Nephron progenitor cell (in vitro differentiated cells): ENCODE measurements at regions not wholly inside any gene's neighbourhood (a gene's known extent, or its start where the extent isn't known, plus 50 kb on each side); places are given as distances from the start of the nearest gene placed in this dataset.
A peak's percentile ranks its signal among the peaks of the same experiment; 100 is the strongest.

Source experiments
- DNase-seq: peaks from one replicate; pipeline ENCODE4 v3.0.0; 2021
- H3K27ac Mint-ChIP-seq: 2 replicates; pipeline ENCODE4 v1.8.0; 2021; ENCODE audit warnings: mild to moderate bottlenecking, moderate library complexity, mixed read lengths
- H3K27me3 Mint-ChIP-seq: 2 replicates; pipeline ENCODE4 v1.8.0; 2021; ENCODE audit warnings: mild to moderate bottlenecking, low read depth, mixed read lengths; ENCODE audit not compliant: poor library complexity
- H3K36me3 Mint-ChIP-seq: 2 replicates; pipeline ENCODE4 v1.8.0; 2021; ENCODE audit warnings: low read depth, mixed read lengths
- H3K4me1 Mint-ChIP-seq: 2 replicates; pipeline ENCODE4 v1.8.0; 2021; ENCODE audit warnings: mixed read lengths
- H3K4me3 Mint-ChIP-seq: 2 replicates; pipeline ENCODE4 v1.8.0; 2021; ENCODE audit warnings: mild to moderate bottlenecking, moderate library complexity, mixed read lengths
- H3K9me3 Mint-ChIP-seq: 2 replicates; pipeline ENCODE4 v1.8.0; 2021; ENCODE audit warnings: mild to moderate bottlenecking, moderate library complexity, mixed read lengths
- CTCF ChIP-seq: fragments of 200-600 bp; sonication (generic); IDR thresholded peaks from 2 replicates; pipeline ENCODE4 v1.5.0; 2021; ENCODE audit warnings: antibody characterized with exemption

GRCh38 chr6:53999088-53999755 lies 112.0 kb upstream of the MLIP start:
- TF ChIP-seq CTCF = no peak
- Mint-ChIP-seq H3K27me3 (no peaks in the 10 kb centered on the region), H3K4me3 (no peak overlapping the region), H3K9me3 (no peaks in the 10 kb centered on the region), H3K4me1 (no peaks in the 10 kb centered on the region), H3K36me3 (no peaks in the 10 kb centered on the region), H3K27ac (no peak overlapping the region)
- no peak for DNase-seq

- Mint-ChIP-seq H3K4me3 (no peak overlapping the region), H3K27me3 (no peaks in the 10 kb centered on the region), H3K36me3 (no peaks in the 10 kb centered on the region), H3K9me3 (no peaks in the 10 kb centered on the region), H3K27ac (no peak overlapping the region), H3K4me1 (no peaks in the 10 kb centered on the region)
- TF ChIP-seq CTCF = no peak
- no peak for DNase-seq
Observed at GRCh38 chr6:54002116-54002515, 109.1 kb upstream of the MLIP start.

GRCh38 chr6:54003316-54003715 lies 107.9 kb upstream of the MLIP start:
- no peak overlapping the region for H3K4me3 Mint-ChIP-seq
- H3K36me3 Mint-ChIP-seq = no peaks in the 10 kb centered on the region
- no peak for DNase-seq
- H3K9me3 Mint-ChIP-seq = no peaks in the 10 kb centered on the region
- H3K4me1 Mint-ChIP-seq = no peaks in the 10 kb centered on the region
- no peak for TF ChIP-seq CTCF
- H3K27me3 Mint-ChIP-seq = no peaks in the 10 kb centered on the region
- H3K27ac Mint-ChIP-seq = no peak overlapping the region

GRCh38 chr6:54008589-54008988 lies 102.7 kb upstream of the MLIP start:
- peaks cover 11% of the 10 kb centered on the region for H3K9me3 Mint-ChIP-seq
- no peak for TF ChIP-seq CTCF
- DNase-seq = no peak
- no peaks in the 10 kb centered on the region for H3K27me3 Mint-ChIP-seq
- H3K27ac Mint-ChIP-seq = peak overlapping the region; percentile 18
- H3K36me3 Mint-ChIP-seq = peaks cover 1% of the 10 kb centered on the region
- H3K4me1 Mint-ChIP-seq = peaks cover 38% of the 10 kb centered on the region
- H3K4me3 Mint-ChIP-seq = no peak overlapping the region

- Mint-ChIP-seq H3K9me3 (peaks cover 16% of the 10 kb centered on the region), H3K4me3 (no peak overlapping the region), H3K27ac (no peak overlapping the region), H3K4me1 (peaks cover 38% of the 10 kb centered on the region), H3K27me3 (no peaks in the 10 kb centered on the region), H3K36me3 (peaks cover 7% of the 10 kb centered on the region)
- no peak for TF ChIP-seq CTCF
- no peak for DNase-seq
Observed at GRCh38 chr6:54009052-54009654, 102.1 kb upstream of the MLIP start.
